ENCODE measurements at regions not wholly inside any gene's neighbourhood (a gene's known extent, or its start where the extent isn't known, plus 50 kb on each side); places are given as distances from the start of the nearest gene placed in this dataset.

DNA sequence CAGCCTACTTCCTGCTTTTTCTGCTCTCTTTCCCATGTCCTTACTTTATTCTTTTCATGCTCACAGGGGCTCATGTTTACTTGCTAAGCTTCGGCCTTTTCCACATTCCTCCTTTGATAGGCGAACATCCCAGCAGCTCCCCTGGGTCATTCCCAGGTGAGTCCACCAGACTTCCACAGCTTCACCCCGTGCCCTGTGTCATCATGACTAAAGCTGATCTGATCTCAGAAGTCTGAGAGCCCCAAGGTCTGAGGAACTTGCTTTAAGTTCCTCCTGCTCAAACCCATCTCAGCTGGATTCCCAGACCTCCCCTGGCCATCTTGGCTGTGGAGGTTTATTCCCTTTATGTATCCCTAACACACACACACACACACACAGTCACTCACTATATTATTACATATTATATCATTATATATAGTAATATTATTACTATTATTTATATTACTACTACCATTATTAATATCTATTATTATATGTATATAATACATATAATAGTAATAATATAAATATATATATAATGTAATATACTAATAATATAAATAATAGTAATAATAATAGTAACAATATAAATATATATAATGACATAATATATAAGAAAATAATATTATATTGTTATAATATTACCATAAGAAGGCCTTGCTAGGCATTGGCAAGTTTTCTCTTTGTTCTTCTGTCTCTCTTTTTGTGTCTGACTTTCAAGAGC is 295.9 kb downstream of the PTEN start:
- DNase-seq (ENCODE audit: low spot score in 2 of 2) (no peak), ATAC-seq (replicated peaks; ENCODE audit: extremely low read depth, poor library complexity, severe bottlenecking) (no peak)
- Mint-ChIP-seq H3K36me3 (ENCODE audit: insufficient read depth) (peaks cover 2% of the 10 kb centered on the region), H3K27ac (ENCODE audit: low read depth) (no peak overlapping the region), H3K9me3 (no peaks in the 10 kb centered on the region), H3K4me1 (no peaks in the 10 kb centered on the region), H3K27me3 (no peaks in the 10 kb centered on the region), H3K4me3 (no peak overlapping the region)

DNA sequence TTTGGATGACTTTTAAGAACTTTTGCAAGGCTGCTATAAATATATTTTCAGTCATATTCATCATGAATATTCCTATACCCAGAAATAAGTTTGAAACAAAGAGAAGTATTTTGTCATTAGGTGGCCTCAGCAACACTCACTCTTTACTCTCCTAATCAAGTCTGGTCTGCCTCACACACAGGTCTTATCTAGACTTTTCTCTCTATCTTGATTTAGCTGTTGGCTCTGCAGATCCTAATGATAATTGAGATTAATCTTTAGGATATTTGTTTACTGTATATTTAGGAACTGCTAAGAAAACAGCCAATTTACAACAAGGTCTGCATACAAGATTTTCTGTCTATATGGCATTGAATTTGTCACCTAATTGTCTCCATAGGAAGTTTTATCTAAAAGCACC is 297.6 kb downstream of the PTEN start:
- DNase-seq (ENCODE audit: low spot score in 2 of 2) (no peak), ATAC-seq (replicated peaks; ENCODE audit: extremely low read depth, poor library complexity, severe bottlenecking) (no peak)
- Mint-ChIP-seq H3K4me3 (no peak overlapping the region), H3K9me3 (no peaks in the 10 kb centered on the region), H3K27me3 (no peaks in the 10 kb centered on the region), H3K4me1 (no peaks in the 10 kb centered on the region), H3K36me3 (ENCODE audit: insufficient read depth) (peaks cover 2% of the 10 kb centered on the region), H3K27ac (ENCODE audit: low read depth) (no peak overlapping the region)

GRCh38 chr10:88161756-88162155 is 298.3 kb downstream of the PTEN start:
- no peak for DNase-seq (ENCODE audit: low spot score in 2 of 2)

GRCh38 chr10:88162852-88163251 is 299.4 kb downstream of the PTEN start:
- no peaks in the 10 kb centered on the region for H3K27me3 Mint-ChIP-seq
- H3K27ac Mint-ChIP-seq (ENCODE audit: low read depth), result no peak overlapping the region
- peaks cover 4% of the 10 kb centered on the region for H3K4me1 Mint-ChIP-seq
- H3K4me3 Mint-ChIP-seq, result no peak overlapping the region
- DNase-seq (ENCODE audit: low spot score in 2 of 2), result no peak
- ATAC-seq (replicated peaks; ENCODE audit: extremely low read depth, poor library complexity, severe bottlenecking), result no peak
- H3K9me3 Mint-ChIP-seq, result no peaks in the 10 kb centered on the region
- H3K36me3 Mint-ChIP-seq (ENCODE audit: insufficient read depth), result peaks cover 2% of the 10 kb centered on the region

More at GRCh38 chr10:88161756-88162155, 298.3 kb downstream of the PTEN start:
- Mint-ChIP-seq H3K4me1 (no peaks in the 10 kb centered on the region), H3K27me3 (no peaks in the 10 kb centered on the region), H3K27ac (ENCODE audit: low read depth) (no peak overlapping the region), H3K4me3 (no peak overlapping the region), H3K9me3 (no peaks in the 10 kb centered on the region), H3K36me3 (ENCODE audit: insufficient read depth) (peaks cover 2% of the 10 kb centered on the region)
- ATAC-seq (replicated peaks; ENCODE audit: extremely low read depth, poor library complexity, severe bottlenecking), result no peak

DNA sequence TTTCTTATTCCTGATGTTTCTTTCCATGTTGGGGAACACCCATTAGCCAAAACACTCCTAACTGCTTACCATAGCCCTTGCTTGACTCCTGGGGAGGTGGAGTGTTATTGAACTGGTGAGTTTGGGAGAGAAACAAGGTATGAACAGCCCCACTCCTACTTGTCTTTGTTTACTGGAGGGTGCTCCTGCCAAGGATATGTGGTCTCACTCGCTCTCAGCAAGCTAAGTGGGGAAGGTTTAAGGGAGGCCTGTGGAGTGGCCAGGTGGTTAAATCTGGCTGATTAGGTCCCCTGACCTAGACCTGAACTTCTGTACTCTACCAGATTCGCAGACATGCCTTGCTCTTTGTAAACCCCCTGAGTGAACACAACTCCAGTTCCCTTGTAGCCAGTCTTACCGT is 300.1 kb downstream of the PTEN start:
- H3K4me3 Mint-ChIP-seq, result no peak overlapping the region
- peaks cover 4% of the 10 kb centered on the region for H3K4me1 Mint-ChIP-seq
- H3K36me3 Mint-ChIP-seq (ENCODE audit: insufficient read depth), result peaks cover 2% of the 10 kb centered on the region
- H3K27ac Mint-ChIP-seq (ENCODE audit: low read depth), result no peak overlapping the region
- H3K9me3 Mint-ChIP-seq, result no peaks in the 10 kb centered on the region
- no peak for ATAC-seq (replicated peaks; ENCODE audit: extremely low read depth, poor library complexity, severe bottlenecking)
- H3K27me3 Mint-ChIP-seq, result no peaks in the 10 kb centered on the region
- DNase-seq (ENCODE audit: low spot score in 2 of 2), result no peak

- H3K36me3 Mint-ChIP-seq (ENCODE audit: insufficient read depth), result peaks cover 2% of the 10 kb centered on the region
- H3K9me3 Mint-ChIP-seq, result peaks cover 6% of the 10 kb centered on the region
- no peaks in the 10 kb centered on the region for H3K27me3 Mint-ChIP-seq
- H3K4me3 Mint-ChIP-seq, result no peak overlapping the region
- no peak for ATAC-seq (replicated peaks; ENCODE audit: extremely low read depth, poor library complexity, severe bottlenecking)
- DNase-seq (ENCODE audit: low spot score in 2 of 2), result no peak
- peaks cover 4% of the 10 kb centered on the region for H3K4me1 Mint-ChIP-seq
- H3K27ac Mint-ChIP-seq (ENCODE audit: low read depth), result no peak overlapping the region
Observed at GRCh38 chr10:88164471-88164870, 301.0 kb downstream of the PTEN start.

DNA sequence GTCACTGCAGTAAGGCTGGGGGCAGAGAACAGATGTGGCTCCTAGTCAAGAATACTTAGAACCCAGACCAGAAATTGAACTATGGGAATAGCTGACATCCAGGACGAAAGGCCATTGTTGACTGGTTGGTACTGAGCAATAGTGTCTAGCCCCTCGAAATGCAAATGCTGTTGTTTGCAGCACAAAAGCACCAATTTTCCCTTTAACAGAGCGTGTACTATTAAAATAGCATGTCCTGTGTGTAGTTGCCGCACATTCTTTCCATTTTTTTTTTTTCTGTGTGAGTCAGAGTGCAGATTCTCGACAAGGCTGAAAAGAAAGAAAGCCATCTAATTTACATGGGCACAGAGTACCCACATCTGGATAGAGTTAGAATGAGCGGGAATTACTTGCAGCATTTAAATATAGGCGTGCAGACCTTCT is 302.4 kb downstream of the PTEN start:
- Mint-ChIP-seq H3K9me3 (peaks cover 6% of the 10 kb centered on the region), H3K4me1 (peaks cover 16% of the 10 kb centered on the region), H3K27me3 (no peaks in the 10 kb centered on the region), H3K36me3 (ENCODE audit: insufficient read depth) (peaks cover 2% of the 10 kb centered on the region), H3K4me3 (no peak overlapping the region), H3K27ac (ENCODE audit: low read depth) (no peak overlapping the region)
- ATAC-seq (replicated peaks; ENCODE audit: extremely low read depth, poor library complexity, severe bottlenecking) (no peak), DNase-seq (ENCODE audit: low spot score in 2 of 2) (no peak)

DNA sequence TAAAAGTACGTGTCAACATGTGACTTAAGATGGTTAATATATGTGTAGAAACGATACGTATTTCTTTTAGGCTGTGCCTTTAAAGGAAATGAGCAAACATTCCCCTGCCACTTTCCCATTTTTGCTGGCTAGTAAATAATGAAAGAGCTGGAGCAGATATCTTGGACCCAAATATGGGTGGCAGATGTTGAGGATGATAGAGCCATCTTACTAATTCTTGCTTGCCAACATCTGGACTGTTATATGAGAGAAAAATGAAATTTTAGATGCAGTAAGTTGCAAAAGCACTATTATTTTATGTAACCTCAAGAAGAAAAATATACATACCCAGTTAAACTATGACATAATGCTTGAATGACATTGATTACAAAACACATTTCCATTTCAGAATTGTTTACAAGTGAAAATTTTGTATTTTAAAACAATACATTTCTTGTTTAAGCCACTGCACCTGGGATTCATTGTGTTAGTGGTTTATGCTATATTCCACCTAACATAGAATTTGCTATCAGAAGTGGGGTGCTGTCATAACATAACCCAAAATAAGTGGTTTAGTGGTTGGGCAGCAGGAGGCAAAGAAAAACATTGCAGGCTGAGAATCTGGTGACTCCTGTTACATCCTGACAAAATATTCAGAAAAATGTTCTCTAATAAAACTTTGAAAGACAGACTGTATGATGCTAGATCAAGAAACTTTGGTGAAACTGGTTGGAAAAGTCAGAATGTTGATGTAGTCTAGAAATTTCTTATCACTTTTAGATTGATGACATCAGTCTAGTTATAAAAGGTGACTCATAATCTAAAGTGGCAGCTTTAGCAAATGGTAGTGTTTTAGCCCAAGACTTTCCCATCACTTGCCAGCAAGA is 305.0 kb downstream of the PTEN start:
- peaks cover 2% of the 10 kb centered on the region for H3K36me3 Mint-ChIP-seq (ENCODE audit: insufficient read depth)

GRCh38 chr10:88169037-88169319 is 305.6 kb downstream of the PTEN start:
- ATAC-seq (replicated peaks; ENCODE audit: extremely low read depth, poor library complexity, severe bottlenecking) (no peak), DNase-seq (ENCODE audit: low spot score in 2 of 2) (no peak)
- peaks cover 6% of the 10 kb centered on the region for H3K9me3 Mint-ChIP-seq
- H3K4me1 Mint-ChIP-seq, result peaks cover 28% of the 10 kb centered on the region
- no peaks in the 10 kb centered on the region for H3K27me3 Mint-ChIP-seq
- H3K27ac Mint-ChIP-seq (ENCODE audit: low read depth), result no peak overlapping the region
- H3K36me3 Mint-ChIP-seq (ENCODE audit: insufficient read depth), result no peaks in the 10 kb centered on the region
- no peak overlapping the region for H3K4me3 Mint-ChIP-seq

More for the DNA sequence above, 305.0 kb downstream of the PTEN start:
- ATAC-seq (replicated peaks; ENCODE audit: extremely low read depth, poor library complexity, severe bottlenecking) (no peak), DNase-seq (ENCODE audit: low spot score in 2 of 2) (no peak)
- no peak overlapping the region for H3K27ac Mint-ChIP-seq (ENCODE audit: low read depth)
- no peak overlapping the region for H3K4me3 Mint-ChIP-seq
- peaks cover 6% of the 10 kb centered on the region for H3K9me3 Mint-ChIP-seq
- peaks cover 28% of the 10 kb centered on the region for H3K4me1 Mint-ChIP-seq
- no peaks in the 10 kb centered on the region for H3K27me3 Mint-ChIP-seq

DNA sequence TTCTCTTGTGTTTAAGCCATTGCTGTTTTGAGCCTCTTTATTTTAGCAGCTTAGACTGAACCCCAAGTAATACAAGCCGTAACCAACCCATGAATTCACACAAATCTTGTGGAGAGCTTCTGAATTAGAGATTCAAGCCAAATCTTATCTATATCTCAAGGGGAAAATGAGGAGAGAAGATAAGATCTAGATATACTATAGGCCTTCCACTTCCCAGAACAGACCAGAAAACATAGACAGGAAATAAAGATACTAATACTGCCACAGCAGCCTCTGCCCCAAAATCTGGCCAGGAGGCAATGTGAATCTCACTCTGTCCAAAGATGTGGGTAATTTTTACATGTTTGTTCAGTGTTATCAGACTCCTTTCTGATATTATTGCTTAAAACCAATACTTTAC is 307.2 kb downstream of the PTEN start:
- Mint-ChIP-seq H3K4me1 (peaks cover 28% of the 10 kb centered on the region), H3K4me3 (no peak overlapping the region), H3K9me3 (peaks cover 6% of the 10 kb centered on the region), H3K36me3 (ENCODE audit: insufficient read depth) (no peaks in the 10 kb centered on the region), H3K27me3 (no peaks in the 10 kb centered on the region), H3K27ac (ENCODE audit: low read depth) (no peak overlapping the region)
- DNase-seq (ENCODE audit: low spot score in 2 of 2), result no peak
- ATAC-seq (replicated peaks; ENCODE audit: extremely low read depth, poor library complexity, severe bottlenecking), result no peak

DNA sequence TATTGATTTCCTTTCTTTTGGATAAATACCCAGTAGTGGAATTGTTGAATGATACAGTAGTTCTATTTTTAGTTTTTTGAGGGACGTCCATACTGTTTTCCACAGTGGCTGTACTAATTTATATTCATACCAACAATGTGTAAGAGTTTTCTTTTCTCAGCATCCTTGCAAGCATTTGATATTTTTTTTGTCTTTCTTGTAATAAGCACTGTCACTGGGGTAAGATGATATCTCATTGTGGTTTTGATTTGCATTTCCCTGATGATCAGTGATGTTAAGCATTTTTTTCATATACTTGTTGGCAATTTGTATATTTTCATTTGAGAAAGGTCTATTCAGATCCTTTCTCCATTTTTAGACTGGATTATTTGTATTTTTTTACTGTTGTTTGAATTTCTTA is 308.7 kb downstream of the PTEN start:
- peaks cover 8% of the 10 kb centered on the region for H3K9me3 Mint-ChIP-seq
- H3K4me3 Mint-ChIP-seq, result no peak overlapping the region
- DNase-seq (ENCODE audit: low spot score in 2 of 2), result no peak
- H3K4me1 Mint-ChIP-seq, result peaks cover 25% of the 10 kb centered on the region
- no peaks in the 10 kb centered on the region for H3K27me3 Mint-ChIP-seq
- no peaks in the 10 kb centered on the region for H3K36me3 Mint-ChIP-seq (ENCODE audit: insufficient read depth)
- H3K27ac Mint-ChIP-seq (ENCODE audit: low read depth), result no peak overlapping the region
- no peak for ATAC-seq (replicated peaks; ENCODE audit: extremely low read depth, poor library complexity, severe bottlenecking)

- H3K4me3 Mint-ChIP-seq, result no peak overlapping the region
Observed at GRCh38 chr10:88174391-88174790, 311.0 kb downstream of the PTEN start.

DNA sequence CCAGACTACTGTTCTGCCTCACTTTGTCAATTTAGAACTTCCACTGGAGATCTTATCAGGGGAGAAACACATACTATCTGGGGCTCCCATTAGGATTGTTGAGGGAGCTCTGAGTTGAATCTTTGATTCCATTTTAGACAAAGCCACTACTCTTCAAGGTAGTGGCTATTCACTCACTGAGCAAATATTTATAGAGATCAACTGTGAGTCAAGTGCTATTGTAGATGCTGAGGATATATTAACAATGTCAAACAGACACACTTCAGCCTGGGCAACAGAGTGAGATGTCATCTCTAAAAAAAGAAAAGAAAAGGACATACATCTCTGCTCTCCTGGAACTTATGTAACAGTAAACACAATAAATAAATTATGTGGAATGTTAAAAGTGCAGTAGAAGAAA is 315.3 kb downstream of the PTEN start:
- Mint-ChIP-seq H3K9me3 (peaks cover 8% of the 10 kb centered on the region), H3K27me3 (no peaks in the 10 kb centered on the region), H3K36me3 (ENCODE audit: insufficient read depth) (peaks cover 2% of the 10 kb centered on the region), H3K4me3 (no peak overlapping the region), H3K4me1 (peaks cover 6% of the 10 kb centered on the region), H3K27ac (ENCODE audit: low read depth) (no peak overlapping the region)
- no peak for DNase-seq (ENCODE audit: low spot score in 2 of 2)
- no peak for ATAC-seq (replicated peaks; ENCODE audit: extremely low read depth, poor library complexity, severe bottlenecking)

More at GRCh38 chr10:88174391-88174790, 311.0 kb downstream of the PTEN start:
- Mint-ChIP-seq H3K36me3 (ENCODE audit: insufficient read depth) (no peaks in the 10 kb centered on the region), H3K27me3 (no peaks in the 10 kb centered on the region), H3K27ac (ENCODE audit: low read depth) (no peak overlapping the region), H3K4me1 (peaks cover 29% of the 10 kb centered on the region), H3K9me3 (peaks cover 8% of the 10 kb centered on the region)
- ATAC-seq (replicated peaks; ENCODE audit: extremely low read depth, poor library complexity, severe bottlenecking), result no peak
- no peak for DNase-seq (ENCODE audit: low spot score in 2 of 2)
